BLaER1 treated with 17β-estradiol and CSF1 and Interleukin-3, amounts not matched to agents 10 nM and 100 nM (cell line): ENCODE measurements at regions not wholly inside any gene's neighbourhood (a gene's known extent, or its start where the extent isn't known, plus 50 kb on each side); places are given as distances from the start of the nearest gene placed in this dataset.
"Not testable (repeated sequence)": the region's sequence is repeated elsewhere in the genome, so short reads cannot be mapped to it uniquely, and the experiment has no call there.

Experiments
- H3K27ac ChIP-seq, 11 experiments: shearing (Covaris generic); formaldehyde crosslinking; 2 replicates each; pipeline ENCODE4 v1.8.1; 2022
- H3K27me3 ChIP-seq, 11 experiments: shearing (Covaris generic); formaldehyde crosslinking; 2 replicates each; pipeline ENCODE4 v1.8.1; 2022
- H3K36me3 ChIP-seq, 11 experiments: shearing (Covaris generic); formaldehyde crosslinking; 2 replicates each; pipeline ENCODE4 v1.8.1; 2022
- H3K4me1 ChIP-seq, 10 experiments: shearing (Covaris generic); formaldehyde crosslinking; 2 replicates each; pipeline ENCODE4 v1.8.1; 2022
- H3K4me2 ChIP-seq, 11 experiments: shearing (Covaris generic); formaldehyde crosslinking; 2 replicates each; pipeline ENCODE4 v1.8.1; 2022
- H3K4me3 ChIP-seq, 10 experiments: shearing (Covaris generic); formaldehyde crosslinking; 2 replicates each; pipeline ENCODE4 v1.8.1; 2022
- H3K9ac ChIP-seq, 11 experiments: shearing (Covaris generic); formaldehyde crosslinking; 2 replicates each; pipeline ENCODE4 v1.8.1; 2022
- H3K9me3 ChIP-seq, 11 experiments: shearing (Covaris generic); formaldehyde crosslinking; replicated peaks in 1 of 11; 2 replicates each; pipeline ENCODE4 v1.8.1; 2022
- H4K20me1 ChIP-seq, 11 experiments: shearing (Covaris generic); formaldehyde crosslinking; 2 replicates each; pipeline ENCODE4 v1.8.1; 2022
- Cebpa-rat ChIP-seq, 11 experiments: shearing (Covaris generic); IDR thresholded peaks; 2 replicates each; pipeline ENCODE4 v1.8.1; 2022

DNA sequence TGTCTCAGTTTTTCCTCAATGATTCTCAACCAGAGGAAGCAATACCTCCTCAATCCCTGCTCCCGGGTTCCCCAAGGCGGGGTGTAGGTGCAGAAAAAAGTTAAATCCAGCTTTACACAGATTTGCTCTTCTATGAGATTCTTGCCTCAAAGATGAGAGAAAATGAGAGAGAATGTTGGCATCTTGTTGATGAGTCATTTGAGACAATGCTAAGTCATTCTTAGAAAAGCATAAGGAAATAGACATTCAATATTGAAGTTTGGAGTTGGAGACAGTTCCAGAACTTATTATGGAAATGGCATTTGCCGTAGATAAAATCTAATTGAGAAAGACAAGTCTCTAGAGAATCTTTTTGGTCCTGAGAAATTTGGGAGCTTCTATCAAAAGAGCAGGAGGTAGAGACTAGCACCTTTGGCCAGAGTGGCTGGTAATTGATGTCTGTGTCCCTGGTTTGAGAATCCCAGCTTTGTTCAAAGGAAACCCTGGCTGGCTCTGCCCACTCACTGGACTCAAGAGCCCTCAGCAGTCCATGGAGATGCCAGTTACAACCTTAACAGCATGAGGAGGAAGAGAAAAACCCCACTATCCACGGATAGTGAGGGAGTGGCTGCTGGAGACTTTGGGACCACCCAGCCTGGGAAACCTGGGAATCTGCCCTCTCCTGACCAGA, 181.2 kb downstream of the FAM124B start:
- H3K27me3 ChIP-seq = no peaks in the 10 kb centered on the region
- H3K4me2 ChIP-seq = peak overlapping the region in 5 of 11 experiments; percentile 8 to 64 (median 17); a peak in 10 of 22 replicates
- no peak overlapping the region for H3K4me3 ChIP-seq
- H3K36me3 ChIP-seq = no peaks in the 10 kb centered on the region
- no peak for TF ChIP-seq Cebpa-rat (IDR thresholded peaks at IDR 0.05)
- H3K4me1 ChIP-seq = peaks cover 7 to 48% (median 20%) of the 10 kb centered on the region in 10 experiments; a peak in 18 of 20 replicates
- no peak overlapping the region for H3K9ac ChIP-seq
- H3K27ac ChIP-seq = peak overlapping the region in 6 of 11 experiments; percentile 8 to 73 (median 50); a peak in 9 of 22 replicates
- H4K20me1 ChIP-seq = no peaks in the 10 kb centered on the region
- peaks cover 0 to 20% (median 0%) of the 10 kb centered on the region in 11 experiments; a peak in 4 of 22 replicates for H3K9me3 ChIP-seq

- Histone ChIP-seq H3K4me3 (no peak overlapping the region), H4K20me1 (no peaks in the 10 kb centered on the region), H3K27me3 (no peaks in the 10 kb centered on the region), H3K4me1 (peaks cover 7 to 48% (median 20%) of the 10 kb centered on the region in 10 experiments; a peak in 18 of 20 replicates), H3K27ac (peak overlapping the region in 2 of 11 experiments; percentile 53 to 73; a peak in 3 of 22 replicates), H3K4me2 (peak overlapping the region in 4 of 11 experiments; percentile 8 to 64 (median 26); a peak in 6 of 22 replicates), H3K9ac (no peak overlapping the region), H3K36me3 (no peaks in the 10 kb centered on the region), H3K9me3 (peaks cover 0 to 20% (median 0%) of the 10 kb centered on the region in 11 experiments; a peak in 4 of 22 replicates)
- no peak for TF ChIP-seq Cebpa-rat (IDR thresholded peaks at IDR 0.05)
Measured at GRCh38 chr2:224219781-224220180, 180.7 kb upstream of the SERPINE2 start.

DNA sequence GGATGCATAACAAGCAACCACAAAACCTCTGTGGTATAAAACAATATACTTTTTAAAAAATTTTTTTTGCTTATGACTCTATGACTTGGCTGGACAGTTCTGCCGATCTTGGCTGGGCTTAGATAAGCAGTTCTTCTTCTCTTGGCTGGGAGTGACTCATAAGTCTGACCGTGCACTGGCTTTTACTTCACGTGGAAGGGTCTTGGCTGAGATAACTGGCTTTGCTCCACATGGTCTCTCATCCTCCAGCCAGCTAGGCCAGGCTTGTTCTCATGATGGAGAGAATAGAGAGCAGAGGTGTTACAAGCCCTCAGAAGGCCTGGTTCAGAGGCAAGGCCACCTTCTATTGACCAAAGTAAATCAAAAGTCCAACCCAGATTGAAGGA, 178.9 kb upstream of the SERPINE2 start:
- Histone ChIP-seq H3K36me3 (no peaks in the 10 kb centered on the region), H3K27ac (no peak overlapping the region), H4K20me1 (no peaks in the 10 kb centered on the region), H3K9me3 (peaks cover 0 to 20% (median 0%) of the 10 kb centered on the region in 11 experiments; a peak in 4 of 22 replicates), H3K4me2 (no peak overlapping the region), H3K4me3 (no peak overlapping the region), H3K4me1 (peaks cover 5 to 45% (median 18%) of the 10 kb centered on the region in 10 experiments; a peak in 18 of 20 replicates), H3K9ac (no peak overlapping the region), H3K27me3 (no peaks in the 10 kb centered on the region)
- TF ChIP-seq Cebpa-rat (IDR thresholded peaks at IDR 0.05) = no peak

- H3K9ac ChIP-seq = no peak overlapping the region
- no peak for TF ChIP-seq Cebpa-rat (IDR thresholded peaks at IDR 0.05)
Measured at GRCh38 chr2:224217233-224217961, 178.3 kb upstream of the SERPINE2 start.

DNA sequence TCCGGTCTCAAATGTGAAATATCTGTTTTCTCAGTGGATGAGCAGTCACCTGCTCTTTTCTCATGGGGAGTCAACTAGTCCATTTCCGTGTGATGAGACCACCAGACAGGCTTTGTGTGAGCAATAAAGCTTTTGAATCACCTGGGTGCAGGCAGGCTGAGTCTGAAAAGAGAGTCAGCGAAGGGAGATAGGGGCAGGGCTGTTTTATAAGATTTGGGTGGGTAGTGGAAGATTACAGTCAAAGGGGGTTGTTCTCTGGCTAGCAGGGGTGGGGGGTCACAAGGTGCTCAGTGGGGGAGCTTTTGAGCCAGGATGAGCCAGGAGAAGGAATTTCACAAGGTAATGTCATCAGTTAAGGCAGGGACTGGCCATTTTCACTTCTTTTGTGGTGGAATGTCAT, 176.5 kb upstream of the SERPINE2 start:
- Histone ChIP-seq H3K9me3 (peaks cover 0 to 20% (median 0%) of the 10 kb centered on the region in 11 experiments; a peak in 4 of 22 replicates), H3K4me1 (peaks cover 11 to 42% (median 20%) of the 10 kb centered on the region in 10 experiments)
- not testable (repeated sequence) for H4K20me1 ChIP-seq, H3K9ac ChIP-seq, H3K4me3 ChIP-seq, H3K27ac ChIP-seq, H3K27me3 ChIP-seq, H3K4me2 ChIP-seq, H3K36me3 ChIP-seq

More at GRCh38 chr2:224217233-224217961, 178.3 kb upstream of the SERPINE2 start:
- peaks cover 0 to 20% (median 0%) of the 10 kb centered on the region in 11 experiments; a peak in 4 of 22 replicates for H3K9me3 ChIP-seq
- no peak overlapping the region for H3K27ac ChIP-seq
- no peak overlapping the region for H3K4me3 ChIP-seq
- H3K4me2 ChIP-seq = no peak overlapping the region
- no peaks in the 10 kb centered on the region for H3K27me3 ChIP-seq
- H4K20me1 ChIP-seq = no peaks in the 10 kb centered on the region
- H3K4me1 ChIP-seq = peaks cover 0 to 42% (median 12%) of the 10 kb centered on the region in 10 experiments; a peak in 14 of 20 replicates
- no peaks in the 10 kb centered on the region for H3K36me3 ChIP-seq

GRCh38 chr2:224213396-224213795, 174.3 kb upstream of the SERPINE2 start:
- no peaks in the 10 kb centered on the region for H3K27me3 ChIP-seq
- TF ChIP-seq Cebpa-rat (IDR thresholded peaks at IDR 0.05) = no peak
- H3K4me1 ChIP-seq = peaks cover 22 to 44% (median 28%) of the 10 kb centered on the region in 10 experiments
- no peak overlapping the region for H3K4me2 ChIP-seq
- H3K27ac ChIP-seq = no peak overlapping the region
- no peaks in the 10 kb centered on the region for H4K20me1 ChIP-seq
- no peak overlapping the region for H3K4me3 ChIP-seq
- H3K9me3 ChIP-seq = peaks cover 0 to 12% (median 0%) of the 10 kb centered on the region in 11 experiments; a peak in 4 of 22 replicates
- no peaks in the 10 kb centered on the region for H3K36me3 ChIP-seq
- no peak overlapping the region for H3K9ac ChIP-seq

DNA sequence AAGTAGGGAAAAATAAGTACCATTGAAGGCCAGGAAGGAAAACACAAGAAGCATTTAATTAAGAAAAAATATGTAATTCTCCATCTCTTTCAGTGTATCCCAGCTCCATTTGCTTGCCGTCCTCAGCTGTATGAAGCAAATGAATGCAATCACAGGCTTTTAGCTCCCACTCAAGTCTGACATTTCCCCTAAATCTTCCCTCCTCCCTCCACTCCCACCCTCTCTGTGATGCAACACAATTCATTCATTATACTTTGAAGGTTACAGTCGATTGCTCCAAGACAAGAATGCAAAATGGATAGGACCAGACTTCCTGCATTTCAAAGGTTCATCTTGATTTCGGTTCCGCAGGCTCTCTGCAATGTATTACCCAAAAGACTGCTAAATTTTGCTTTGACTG, 172.7 kb upstream of the SERPINE2 start:
- Histone ChIP-seq H3K27ac (peak overlapping the region in 9 of 11 experiments; percentile 5 to 65 (median 52); a peak in 16 of 22 replicates), H3K9me3 (no peaks in the 10 kb centered on the region), H3K4me3 (no peak overlapping the region), H3K4me2 (peak overlapping the region; percentile 24 to 69 (median 56); a peak in 19 of 22 replicates), H4K20me1 (no peaks in the 10 kb centered on the region), H3K9ac (no peak overlapping the region; a peak in 1 of 22 replicates), H3K36me3 (no peaks in the 10 kb centered on the region), H3K27me3 (no peaks in the 10 kb centered on the region), H3K4me1 (peaks cover 22 to 37% (median 28%) of the 10 kb centered on the region in 10 experiments)
- peak in 6 of 11 experiments; percentile 14 to 73 (median 34); a peak in 4 of 22 replicates for TF ChIP-seq Cebpa-rat (IDR thresholded peaks at IDR 0.05)

DNA sequence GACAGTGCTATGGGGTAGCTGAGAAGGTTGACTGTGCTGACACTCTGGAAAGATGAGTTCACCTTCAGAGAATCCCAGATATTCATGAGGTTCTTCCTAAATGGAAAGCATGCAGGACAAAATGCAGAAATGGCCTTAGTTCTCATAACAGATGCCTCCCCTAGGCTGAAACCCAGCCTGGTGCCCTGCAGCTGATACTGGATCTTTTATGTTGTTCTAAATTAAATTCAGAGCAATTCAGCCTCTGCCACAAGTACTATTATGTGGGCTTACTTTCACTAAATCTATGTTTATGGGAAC, 172.0 kb upstream of the SERPINE2 start:
- peak overlapping the region in 9 of 11 experiments; percentile 5 to 65 (median 48); a peak in 16 of 22 replicates for H3K27ac ChIP-seq
- no peak overlapping the region; a peak in 1 of 22 replicates for H3K9ac ChIP-seq
- no peaks in the 10 kb centered on the region for H3K9me3 ChIP-seq
- no peaks in the 10 kb centered on the region for H3K36me3 ChIP-seq
- H3K4me1 ChIP-seq = peaks cover 22 to 37% (median 28%) of the 10 kb centered on the region in 10 experiments
- no peaks in the 10 kb centered on the region for H4K20me1 ChIP-seq
- no peak for TF ChIP-seq Cebpa-rat (IDR thresholded peaks at IDR 0.05)
- H3K27me3 ChIP-seq = no peaks in the 10 kb centered on the region
- peak overlapping the region; percentile 31 to 69 (median 56); a peak in 20 of 22 replicates for H3K4me2 ChIP-seq
- H3K4me3 ChIP-seq = no peak overlapping the region
